ENCODE measurements at regions not wholly inside any gene's neighbourhood (a gene's known extent, or its start where the extent isn't known, plus 50 kb on each side); places are given as distances from the start of the nearest gene placed in this dataset.

DNA sequence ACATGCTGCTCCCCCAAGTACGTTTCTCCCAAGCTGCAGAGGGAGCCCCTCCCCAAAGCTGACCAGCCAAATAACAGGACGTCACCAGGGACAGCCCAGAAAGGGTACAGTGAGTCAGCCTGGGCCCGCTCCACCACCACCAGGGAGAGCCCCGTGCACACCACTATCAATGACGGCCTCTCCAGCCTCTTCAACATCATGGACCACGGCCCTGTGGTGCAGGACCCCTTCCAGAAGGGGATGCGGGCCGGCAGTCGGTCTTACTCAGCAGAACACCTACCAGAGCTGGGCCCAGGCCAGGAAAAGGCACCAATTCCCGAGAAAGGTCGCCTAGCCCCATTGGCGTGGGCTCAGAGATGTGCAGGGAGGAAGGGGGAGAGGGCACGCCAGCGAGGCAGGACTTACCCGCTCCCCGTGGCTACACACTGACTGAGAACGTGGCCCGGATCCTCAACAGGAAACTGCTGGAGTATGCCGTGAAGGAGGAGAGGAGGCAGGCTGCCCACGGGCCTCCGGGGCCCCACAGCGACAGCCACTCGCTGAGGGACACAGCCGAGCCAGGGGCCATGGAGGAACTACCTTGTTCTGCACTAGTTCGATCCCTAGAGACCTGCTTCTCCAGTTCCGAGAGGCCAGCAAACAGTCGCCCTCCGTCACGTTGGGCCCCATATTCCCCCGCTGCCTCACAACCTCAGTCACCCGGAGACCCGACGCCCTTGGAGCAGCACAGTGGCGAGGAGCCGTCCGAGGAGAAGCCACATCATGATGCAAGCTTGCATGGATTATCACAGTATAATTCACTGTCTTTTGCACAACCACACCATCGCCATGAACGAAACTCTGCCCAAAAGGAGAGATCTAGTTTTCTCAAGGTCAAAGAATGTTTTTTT is 815.9 kb upstream of the KLHL1 start:
- no peak for DNase-seq (ENCODE audit: low read depth in 4 of 4, low spot score in 3 of 4)

DNA sequence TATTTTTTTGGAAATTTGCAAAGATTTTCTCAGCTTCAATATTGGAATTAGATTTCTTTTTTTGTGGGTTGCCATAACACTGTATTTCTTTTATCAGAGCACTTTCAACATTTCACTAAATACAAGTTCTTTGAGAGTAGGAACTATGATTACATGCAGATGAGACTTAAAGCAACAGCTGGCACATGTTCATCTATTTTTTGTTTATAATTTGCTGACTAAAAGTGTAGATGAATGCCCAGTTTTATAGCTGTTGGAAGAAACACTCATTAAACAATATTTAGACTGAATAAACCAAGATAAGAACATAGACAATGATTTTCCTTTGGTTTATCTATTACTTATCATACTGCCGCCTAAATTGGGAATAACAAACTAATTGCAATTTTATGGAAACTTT is 803.0 kb upstream of the KLHL1 start:
- no peak for DNase-seq (ENCODE audit: low read depth in 4 of 4, low spot score in 3 of 4)

- DNase-seq (ENCODE audit: low read depth in 4 of 4, low spot score in 3 of 4): no peak
Measured at GRCh38 chr13:70908795-70909194, 800.5 kb upstream of the KLHL1 start.

- no peak for DNase-seq (ENCODE audit: low read depth in 4 of 4, low spot score in 3 of 4)
Measured at GRCh38 chr13:70905035-70905434, 796.8 kb upstream of the KLHL1 start.

- DNase-seq (ENCODE audit: low read depth in 4 of 4, low spot score in 3 of 4): no peak
Measured at GRCh38 chr13:70896136-70896535, 787.9 kb upstream of the KLHL1 start.

DNA sequence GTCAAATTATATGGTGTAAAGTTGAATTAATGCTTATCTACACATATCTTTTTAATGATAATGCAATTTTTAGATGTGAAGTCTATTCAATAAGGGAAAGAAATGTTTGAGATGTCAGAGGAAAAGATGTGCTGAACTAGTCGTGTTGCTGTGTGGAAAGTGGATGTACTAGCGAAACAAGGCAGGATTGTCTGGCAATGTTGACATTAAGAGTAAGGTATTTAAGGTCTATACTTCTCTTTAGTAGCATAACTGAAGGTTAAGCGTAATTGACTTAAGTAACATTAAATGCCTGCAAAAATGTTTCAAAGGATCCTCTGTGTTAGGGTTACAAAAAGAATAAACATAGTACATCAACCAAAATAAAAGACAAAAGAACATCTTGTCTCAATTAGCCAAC is 787.3 kb upstream of the KLHL1 start:
- DNase-seq (ENCODE audit: low read depth in 4 of 4, low spot score in 3 of 4): no peak

GRCh38 chr13:70894258-70894657 is 786.0 kb upstream of the KLHL1 start:
- no peak for DNase-seq (ENCODE audit: low read depth in 4 of 4, low spot score in 3 of 4)

- no peak for DNase-seq (ENCODE audit: low read depth in 4 of 4, low spot score in 3 of 4)
Measured at GRCh38 chr13:70893832-70894231, 785.6 kb upstream of the KLHL1 start.

DNA sequence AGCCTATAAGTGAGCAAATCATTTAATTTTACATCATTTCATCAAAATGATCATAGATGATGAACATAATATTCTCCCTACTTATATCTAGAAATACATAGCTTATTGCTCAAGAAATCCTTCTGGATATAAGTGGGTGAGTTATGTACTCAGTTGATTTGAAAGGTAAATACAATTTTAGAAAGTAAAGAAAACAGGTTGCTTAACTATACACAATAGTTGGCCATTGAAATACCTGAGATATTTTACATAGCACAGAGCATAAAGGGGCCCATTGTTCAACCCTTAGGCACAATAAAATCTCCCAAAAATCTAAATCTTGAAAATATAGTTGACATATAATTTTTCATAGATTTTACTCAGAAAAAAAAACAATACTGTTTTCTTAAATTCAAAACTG is 782.0 kb upstream of the KLHL1 start:
- no peak for DNase-seq (ENCODE audit: low read depth in 4 of 4, low spot score in 3 of 4)

- no peak for DNase-seq (ENCODE audit: low read depth in 4 of 4, low spot score in 3 of 4)
Measured at GRCh38 chr13:70889163-70889562, 780.9 kb upstream of the KLHL1 start.

DNA sequence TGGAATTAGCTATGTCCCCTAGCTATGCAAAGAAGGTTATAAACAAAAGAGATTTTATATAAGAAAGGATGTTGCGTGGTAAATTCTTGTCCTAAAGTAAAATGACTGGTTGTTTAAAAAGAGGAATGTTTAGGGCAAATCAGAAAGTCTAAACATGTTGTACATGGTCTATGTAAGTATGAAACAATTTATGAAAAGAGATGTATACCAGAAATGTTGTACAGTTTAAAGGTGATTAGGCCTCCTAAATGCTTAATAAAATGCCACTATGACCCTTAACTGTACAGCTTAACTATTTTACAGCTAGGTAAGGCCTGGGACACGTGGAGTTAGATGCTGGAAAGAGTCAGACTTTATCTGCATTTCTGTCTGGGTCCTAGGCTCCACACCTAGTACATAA is 775.9 kb upstream of the KLHL1 start:
- DNase-seq (ENCODE audit: low read depth in 4 of 4, low spot score in 3 of 4): no peak

- no peak for DNase-seq (ENCODE audit: low read depth in 4 of 4, low spot score in 3 of 4)
Measured at GRCh38 chr13:70874636-70875035, 766.4 kb upstream of the KLHL1 start.

DNA sequence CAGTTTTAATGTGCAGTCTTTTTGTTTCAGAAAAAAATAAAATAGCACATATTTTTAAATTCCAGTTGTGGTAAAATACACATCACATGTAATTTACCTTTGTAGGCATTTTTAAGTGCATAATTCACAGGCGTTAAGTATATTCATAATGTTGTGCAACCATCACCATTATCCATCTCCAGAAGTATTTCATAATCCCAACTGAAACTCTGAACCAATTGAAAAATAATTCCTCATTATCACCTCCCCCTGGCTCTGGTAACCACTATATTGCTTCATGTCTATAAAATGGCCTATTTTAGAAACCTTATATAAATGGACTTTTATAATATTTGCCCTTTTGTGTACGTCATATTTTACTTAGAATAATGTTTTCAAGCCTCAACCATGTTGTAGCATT is 756.5 kb upstream of the KLHL1 start:
- no peak for DNase-seq (ENCODE audit: low read depth in 4 of 4, low spot score in 3 of 4)

DNA sequence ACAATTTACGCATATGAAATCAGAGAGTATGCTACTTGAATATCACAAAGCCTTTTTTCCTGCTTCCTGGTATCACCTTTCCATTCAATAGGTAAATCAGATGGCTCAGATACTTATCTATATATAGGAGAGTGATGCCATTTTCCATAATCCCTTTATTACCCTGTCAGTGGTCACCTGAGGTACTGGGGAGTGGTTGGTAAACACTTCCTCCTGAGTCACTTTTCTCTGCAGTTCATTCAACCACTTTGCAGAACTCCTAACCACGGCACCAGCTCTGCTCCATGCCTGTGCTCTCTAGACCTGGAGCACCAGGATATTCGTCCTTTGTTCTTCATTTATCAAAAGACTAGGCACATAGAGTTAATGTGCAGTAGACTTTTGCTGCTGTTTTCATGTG is 748.5 kb upstream of the KLHL1 start:
- DNase-seq (ENCODE audit: low read depth in 4 of 4, low spot score in 3 of 4): no peak

DNA sequence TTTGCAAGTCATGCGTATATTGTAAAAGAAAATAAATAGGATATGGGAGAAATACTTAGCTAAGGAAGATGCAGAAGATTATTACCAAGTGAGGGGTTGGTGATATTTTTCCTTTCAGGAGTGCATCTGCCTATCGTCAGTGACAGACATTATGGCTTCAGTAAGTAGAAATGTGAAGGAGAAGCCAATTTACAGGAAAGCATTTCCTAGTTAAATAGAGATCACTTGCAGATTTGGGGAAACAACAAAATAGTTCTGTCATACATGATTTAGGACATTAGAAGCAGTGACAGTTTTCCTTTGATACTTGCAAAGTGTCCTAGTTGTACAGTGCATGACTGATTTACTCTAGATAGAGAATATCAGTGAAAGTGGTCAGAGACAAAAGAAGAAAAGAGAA is 747.8 kb upstream of the KLHL1 start:
- DNase-seq (ENCODE audit: low read depth in 4 of 4, low spot score in 3 of 4): no peak

- DNase-seq (ENCODE audit: low read depth in 4 of 4, low spot score in 3 of 4): no peak
Measured at GRCh38 chr13:70849222-70849621, 741.0 kb upstream of the KLHL1 start.

- DNase-seq (ENCODE audit: low read depth in 4 of 4, low spot score in 3 of 4): no peak
Measured at GRCh38 chr13:70844391-70845108, 736.3 kb upstream of the KLHL1 start.

GRCh38 chr13:70842062-70842644 is 733.9 kb upstream of the KLHL1 start:
- DNase-seq (ENCODE audit: low read depth in 4 of 4, low spot score in 3 of 4): no peak

DNA sequence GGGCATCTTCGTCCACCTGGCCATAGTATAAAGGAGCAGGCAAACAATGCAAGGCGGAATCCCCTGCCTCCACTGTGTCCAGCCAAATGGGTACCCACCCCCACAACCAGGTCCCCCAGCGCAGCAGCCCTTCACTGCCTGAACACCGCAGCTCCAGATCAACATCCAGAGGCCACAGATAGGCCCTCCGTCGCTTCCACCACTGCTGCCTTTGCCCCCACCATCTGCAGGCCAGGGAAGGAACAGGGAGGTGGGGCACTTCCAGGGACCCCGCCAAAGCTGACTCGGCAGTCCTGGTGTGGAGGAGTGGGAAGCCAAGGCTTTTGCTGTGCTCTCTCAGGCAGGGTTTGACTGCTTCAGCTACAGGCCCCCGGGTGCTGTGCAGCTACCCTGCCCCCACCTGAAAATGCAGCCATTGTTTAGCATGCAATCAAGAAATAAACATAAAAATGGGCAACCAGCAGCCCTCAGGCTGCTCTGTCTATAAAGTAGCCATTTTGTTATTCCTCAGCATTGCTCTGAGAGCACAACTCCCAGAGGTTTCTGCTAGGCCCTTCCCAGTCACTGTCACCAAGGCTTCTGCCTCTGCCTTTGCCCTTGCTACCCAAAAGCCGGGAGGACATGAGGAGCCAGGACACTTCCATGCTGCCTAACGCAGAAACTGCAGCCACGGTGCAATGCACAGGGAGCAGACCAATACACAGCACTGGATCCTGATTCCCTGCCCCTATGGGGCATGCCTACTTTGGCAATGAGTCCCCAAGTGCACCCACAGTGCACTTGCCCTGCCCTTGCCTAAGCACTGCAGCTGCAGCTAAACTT is 733.2 kb upstream of the KLHL1 start:
- DNase-seq (ENCODE audit: low read depth in 4 of 4, low spot score in 3 of 4): no peak

DNA sequence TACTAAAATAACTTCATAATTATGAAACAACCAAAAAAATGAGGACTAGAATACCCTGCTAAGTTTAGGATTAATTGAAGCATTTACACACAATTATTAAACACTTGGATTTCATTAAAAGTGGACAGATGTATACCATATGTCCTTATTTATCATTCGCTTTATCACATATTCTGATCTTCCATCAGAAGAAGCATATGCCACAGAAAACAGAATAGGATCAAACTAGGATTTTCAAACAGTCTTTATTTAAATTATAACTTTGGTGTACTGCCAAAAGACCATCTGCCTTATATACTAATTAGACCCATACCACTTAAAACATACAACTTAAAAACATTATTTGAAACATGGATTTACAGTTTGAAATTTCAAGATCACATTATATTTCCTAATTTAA is 727.1 kb upstream of the KLHL1 start:
- DNase-seq (ENCODE audit: low read depth in 4 of 4, low spot score in 3 of 4): no peak

DNA sequence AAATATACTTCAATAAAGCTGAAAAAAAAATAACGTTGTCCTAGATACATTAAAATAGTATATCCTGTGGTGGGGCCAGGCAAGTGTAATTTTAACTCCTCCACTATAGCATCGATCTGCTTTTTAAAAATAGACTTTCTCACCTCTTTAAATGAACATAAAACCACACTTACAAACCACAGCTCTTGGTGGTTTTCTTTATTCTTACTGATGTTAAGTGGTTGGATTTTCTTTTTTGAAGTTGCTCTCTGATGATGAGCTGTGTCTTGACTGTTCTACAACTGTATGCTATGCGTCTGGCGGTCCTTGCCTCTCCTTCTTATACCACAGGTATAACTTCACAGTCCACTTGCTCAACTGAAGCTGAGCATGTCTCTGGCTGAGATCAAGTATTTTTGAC is 721.5 kb upstream of the KLHL1 start:
- no peak for DNase-seq (ENCODE audit: low read depth in 4 of 4, low spot score in 3 of 4)
